Iris pigment epithelial cell (primary cell): ENCODE measurements at regions not wholly inside any gene's neighbourhood (a gene's known extent, or its start where the extent isn't known, plus 50 kb on each side); places are given as distances from the start of the nearest gene placed in this dataset.

ENCODE experiments used
- DNase-seq: peaks from one replicate; pipeline ENCODE4 v3.0.0-alpha.2; 2011; ENCODE audit warnings: low read depth

DNA sequence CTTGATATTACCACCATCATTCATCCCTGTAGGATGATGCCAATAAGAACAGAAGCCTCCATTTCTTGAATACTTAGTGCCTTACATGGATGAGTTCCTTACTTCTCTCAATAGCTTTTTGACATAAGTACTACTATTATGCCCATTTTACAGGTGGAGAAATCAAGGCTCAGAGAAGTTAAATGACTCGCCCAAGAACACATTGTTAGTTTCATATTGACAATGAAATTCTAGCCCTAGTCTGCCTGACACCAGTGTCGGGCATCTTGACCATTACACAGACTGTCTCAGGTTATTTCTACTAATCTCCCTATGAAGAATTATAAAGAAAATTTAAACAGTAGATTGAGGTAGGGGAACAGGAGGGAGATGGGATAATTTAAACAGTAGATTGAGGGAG is 52.5 kb upstream of the ARL8B start:
- DNase-seq = no peak

DNA sequence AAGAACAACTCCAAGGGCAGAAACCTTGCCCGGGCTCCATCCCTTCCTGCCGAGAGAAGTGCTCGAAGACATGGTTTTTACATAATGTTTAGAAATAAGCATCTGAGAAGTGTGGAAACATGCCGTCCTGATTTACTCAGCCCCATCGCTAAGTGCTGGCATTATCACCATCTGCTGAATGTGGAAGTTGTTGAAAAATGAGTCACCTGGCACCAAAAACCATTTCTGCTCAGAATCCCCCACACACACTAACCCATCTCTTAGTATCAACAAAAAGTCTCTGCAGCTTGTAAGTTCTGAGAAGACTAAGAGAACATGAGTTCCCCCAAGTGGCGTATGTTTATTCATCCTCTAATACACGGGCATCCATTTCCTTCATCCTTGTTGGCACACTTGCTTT is 51.0 kb upstream of the ARL8B start:
- peak; percentile 87 for DNase-seq

DNA sequence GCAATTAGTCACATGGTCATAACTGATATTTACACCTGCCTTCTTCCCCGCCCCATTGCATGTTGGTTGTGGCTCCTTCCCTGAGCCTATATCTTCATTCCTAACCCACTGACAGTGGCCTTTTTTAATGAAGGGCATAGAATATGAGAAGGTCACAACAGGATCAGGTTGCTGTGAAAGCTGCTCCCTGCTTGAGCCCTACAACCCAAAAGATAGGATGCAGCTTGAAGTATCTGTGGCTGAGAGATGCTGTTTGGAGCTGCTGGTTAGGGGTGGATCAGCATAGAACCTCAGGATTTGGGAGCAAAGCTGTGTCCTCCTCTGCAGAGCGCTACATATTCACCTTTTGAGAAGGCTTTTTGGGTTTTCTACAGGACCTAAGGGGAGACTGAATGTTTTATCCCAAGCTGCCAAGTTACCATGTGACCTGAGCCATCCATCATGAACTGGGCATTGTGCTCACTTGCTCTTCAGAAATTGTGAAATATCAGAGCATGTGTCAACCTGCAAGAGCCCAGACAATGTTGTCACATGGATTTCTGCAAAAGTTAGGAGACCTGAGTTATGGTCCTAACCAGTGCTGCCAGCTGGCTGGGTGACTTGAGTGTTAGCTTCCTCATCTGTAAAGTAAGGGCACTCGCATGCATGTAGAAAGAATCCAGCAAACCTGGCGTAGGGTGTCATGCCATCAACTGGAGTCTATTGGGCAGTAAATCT is 49.8 kb upstream of the ARL8B start:
- DNase-seq = no peak
